Activated CD8-positive, alpha-beta T cell treated with anti-CD3 and anti-CD28 coated beads for 36 hours (primary cell): ENCODE measurements at regions not wholly inside any gene's neighbourhood (a gene's known extent, or its start where the extent isn't known, plus 50 kb on each side); places are given as distances from the start of the nearest gene placed in this dataset.
A peak's percentile ranks its signal among the peaks of the same experiment; 100 is the strongest.

Source experiments
- ATAC-seq: fragments of 200-7000 bp; cut with Tn5 transposase; one replicate; pipeline ENCODE4 v1.10.0; 2021; ENCODE audit warnings: mild to moderate bottlenecking, moderate library complexity
- CTCF ChIA-PET: fragments of 350-600 bp; sonication (Branson Sonifier 250); formaldehyde crosslinking; loops from one replicate; lab custom pipeline; 2021; ENCODE audit warnings: antibody characterized with exemption; lab: Charles Lee
- POLR2A ChIA-PET: fragments of 350-600 bp; sonication (Branson Sonifier 250); formaldehyde crosslinking; loops from one replicate; lab custom pipeline; 2021; ENCODE audit warnings: antibody characterized with exemption; lab: Charles Lee
- DNase-seq: peaks from one replicate; pipeline ENCODE4 v3.0.0-alpha.2; 2020
- H3K27ac Mint-ChIP-seq: one replicate; pipeline ENCODE4 v1.8.0; 2021; ENCODE audit warnings: mild to moderate bottlenecking, mixed read lengths
- H3K27me3 Mint-ChIP-seq: one replicate; pipeline ENCODE4 v1.8.0; 2021; ENCODE audit warnings: mixed read lengths
- H3K36me3 Mint-ChIP-seq: one replicate; pipeline ENCODE4 v1.8.0; 2021; ENCODE audit warnings: low read depth, mixed read lengths
- H3K4me1 Mint-ChIP-seq: one replicate; pipeline ENCODE4 v1.8.0; 2021; ENCODE audit warnings: low read depth, mixed read lengths
- H3K4me3 Mint-ChIP-seq: one replicate; pipeline ENCODE4 v1.8.0; 2021; ENCODE audit warnings: mild to moderate bottlenecking, moderate library complexity, mixed read lengths
- H3K9me3 Mint-ChIP-seq: one replicate; pipeline ENCODE4 v1.8.0; 2021; ENCODE audit warnings: mixed read lengths
- CTCF ChIP-seq: fragments of 200-600 bp; IDR thresholded peaks from one replicate; pipeline ENCODE4 v1.8.0; 2022; ENCODE audit warnings: antibody characterized with exemption, mild to moderate bottlenecking
- intact Hi-C: fragments of 100-400 bp; cut with micrococcal nuclease; formaldehyde crosslinking; loops from one replicate; pipeline ENCODE4 v1.10.0; 2022

GRCh38 chr2:5467178-5467905, 224.8 kb upstream of the SOX11 start:
- H3K27ac Mint-ChIP-seq: no peak overlapping the region
- H3K36me3 Mint-ChIP-seq: no peaks in the 10 kb centered on the region
- ChIA-PET POLR2A (no interaction called here), CTCF (no interaction called here)
- no peaks in the 10 kb centered on the region for H3K4me1 Mint-ChIP-seq
- intact Hi-C loops: no loop called here
- ATAC-seq (no peak), DNase-seq (no peak)
- no peaks in the 10 kb centered on the region for H3K9me3 Mint-ChIP-seq
- H3K27me3 Mint-ChIP-seq: no peaks in the 10 kb centered on the region
- H3K4me3 Mint-ChIP-seq: no peak overlapping the region
- no peak for TF ChIP-seq CTCF

GRCh38 chr2:5472673-5473072, 219.5 kb upstream of the SOX11 start:
- ChIA-PET POLR2A (no interaction called here), CTCF (no interaction called here)
- intact Hi-C loops: no loop called here
- no peaks in the 10 kb centered on the region for H3K4me1 Mint-ChIP-seq
- no peak for ATAC-seq
- DNase-seq: no peak
- H3K27ac Mint-ChIP-seq: no peak overlapping the region
- no peaks in the 10 kb centered on the region for H3K27me3 Mint-ChIP-seq
- H3K36me3 Mint-ChIP-seq: no peaks in the 10 kb centered on the region
- no peaks in the 10 kb centered on the region for H3K9me3 Mint-ChIP-seq
- no peak overlapping the region for H3K4me3 Mint-ChIP-seq
- TF ChIP-seq CTCF: no peak

- POLR2A ChIA-PET: no interaction called here
- H3K4me3 Mint-ChIP-seq: no peak overlapping the region
- H3K9me3 Mint-ChIP-seq: no peaks in the 10 kb centered on the region
- no peaks in the 10 kb centered on the region for H3K27me3 Mint-ChIP-seq
- TF ChIP-seq CTCF: no peak
- ATAC-seq (no peak), DNase-seq (no peak)
- intact Hi-C loops: no loop called here
- CTCF ChIA-PET: no interaction called here
- no peak overlapping the region for H3K27ac Mint-ChIP-seq
- H3K4me1 Mint-ChIP-seq: no peaks in the 10 kb centered on the region
- no peaks in the 10 kb centered on the region for H3K36me3 Mint-ChIP-seq
These were observed 218.5 kb upstream of the SOX11 start for GRCh38 chr2:5473635-5474034.

GRCh38 chr2:5474716-5475115, 217.5 kb upstream of the SOX11 start:
- no peaks in the 10 kb centered on the region for H3K4me1 Mint-ChIP-seq
- no peaks in the 10 kb centered on the region for H3K36me3 Mint-ChIP-seq
- intact Hi-C loops: no loop called here
- DNase-seq (no peak), ATAC-seq (no peak)
- no peak overlapping the region for H3K27ac Mint-ChIP-seq
- no peaks in the 10 kb centered on the region for H3K27me3 Mint-ChIP-seq
- POLR2A ChIA-PET: no interaction called here
- no peaks in the 10 kb centered on the region for H3K9me3 Mint-ChIP-seq
- TF ChIP-seq CTCF: no peak
- CTCF ChIA-PET: no interaction called here
- no peak overlapping the region for H3K4me3 Mint-ChIP-seq

GRCh38 chr2:5479265-5479928, 212.8 kb upstream of the SOX11 start:
- intact Hi-C loops: no loop called here
- DNase-seq (peak; percentile 2), ATAC-seq (peak; percentile 58)
- H3K9me3 Mint-ChIP-seq: no peaks in the 10 kb centered on the region
- no peak for TF ChIP-seq CTCF
- H3K27me3 Mint-ChIP-seq: peaks cover 2% of the 10 kb centered on the region
- no peak overlapping the region for H3K4me3 Mint-ChIP-seq
- no peaks in the 10 kb centered on the region for H3K4me1 Mint-ChIP-seq
- ChIA-PET POLR2A (no interaction called here), CTCF (no interaction called here)
- H3K27ac Mint-ChIP-seq: no peak overlapping the region
- no peaks in the 10 kb centered on the region for H3K36me3 Mint-ChIP-seq
